PFSK-1 (cell line): ENCODE measurements at regions not wholly inside any gene's neighbourhood (a gene's known extent, or its start where the extent isn't known, plus 50 kb on each side); places are given as distances from the start of the nearest gene placed in this dataset.

Source experiments
- POLR2AphosphoS5 ChIP-seq: IDR thresholded peaks from 2 replicates; pipeline ENCODE4 v1.6.1; 2012; ENCODE audit warnings: low read depth, mild to moderate bottlenecking, control low read depth, low read length, moderate library complexity
- TAF1 ChIP-seq: IDR thresholded peaks from 2 replicates; pipeline ENCODE4 v1.6.1; 2012; ENCODE audit warnings: low read length, control low read depth, borderline replicate concordance; ENCODE audit not compliant: insufficient read depth

GRCh38 chr11:116086426-116086825, 582.2 kb upstream of the CADM1 start:
- TF ChIP-seq POLR2AphosphoS5 (no peak), TAF1 (no peak)
